Keratinocyte (primary cell): ENCODE measurements at regions not wholly inside any gene's neighbourhood (a gene's known extent, or its start where the extent isn't known, plus 50 kb on each side); places are given as distances from the start of the nearest gene placed in this dataset.

Experiments
- DNase-seq: peaks from one replicate; pipeline ENCODE4 v3.0.0-alpha.2; 2011; ENCODE audit warnings: low read depth, missing footprints, low spot score
- FAIRE-seq: peaks from 2 replicates; lab custom pipeline; 2011; peaks lifted over from hg19 to GRCh38; lab: Jason Lieb, UNC
- H2AFZ ChIP-seq: 2 replicates; pipeline ENCODE4 v1.6.0; 2012; ENCODE audit warnings: low read length, control low read depth, inconsistent platforms; ENCODE audit not compliant: control insufficient read depth
- H3K27ac ChIP-seq: 2 replicates; pipeline ENCODE4 v1.5.1; 2011; ENCODE audit warnings: low read length; ENCODE audit not compliant: control insufficient read depth, insufficient read depth
- H3K27me3 ChIP-seq: 3 replicates; pipeline ENCODE4 v1.6.0; 2011; ENCODE audit warnings: low read length; ENCODE audit not compliant: control insufficient read depth, insufficient read depth; ENCODE audit errors: extremely low read depth
- H3K36me3 ChIP-seq, 2 experiments: 2 replicates in 1 of 2; 3 replicates in 1 of 2; pipeline ENCODE4 v1.5.1; 2011; ENCODE audit warnings: low read length in 2 of 2, mild to moderate bottlenecking in 1 of 2; ENCODE audit not compliant: control insufficient read depth in 2 of 2, insufficient read depth in 2 of 2; ENCODE audit errors: extremely low read depth in 1 of 2
- H3K4me1 ChIP-seq: 3 replicates; pipeline ENCODE4 v1.5.1; 2011; ENCODE audit warnings: low read length; ENCODE audit not compliant: control insufficient read depth, insufficient read depth; ENCODE audit errors: extremely low read depth
- H3K4me2 ChIP-seq: 3 replicates; pipeline ENCODE4 v1.6.0; 2011; ENCODE audit warnings: low read depth, low read length; ENCODE audit not compliant: control insufficient read depth, insufficient read depth; ENCODE audit errors: extremely low read depth
- H3K4me3 ChIP-seq, 3 experiments: fragments of 200-600 bp in 1 of 3; sonication (generic) in 1 of 3; 2 replicates in 2 of 3; 3 replicates in 1 of 3; pipeline ENCODE4 v1.5.1; 2011 to 2016; ENCODE audit warnings: low read length in 3 of 3, mild to moderate bottlenecking in 3 of 3, control low read depth in 2 of 3, inconsistent platforms in 1 of 3, low read depth in 1 of 3, mixed read lengths in 1 of 3, mixed run types in 1 of 3, moderate library complexity in 1 of 3; ENCODE audit not compliant: control insufficient read depth in 2 of 3, insufficient read depth in 2 of 3; ENCODE audit errors: extremely low read depth in 1 of 3
- H3K79me2 ChIP-seq: 2 replicates; pipeline ENCODE4 v1.6.0; 2012; ENCODE audit warnings: low read length; ENCODE audit not compliant: control insufficient read depth, insufficient read depth
- H3K9ac ChIP-seq: 3 replicates; pipeline ENCODE4 v1.6.0; 2011; ENCODE audit warnings: low read length; ENCODE audit not compliant: control insufficient read depth, insufficient read depth; ENCODE audit errors: extremely low read depth
- H3K9me1 ChIP-seq: 3 replicates; pipeline ENCODE4 v1.6.0; 2011; ENCODE audit warnings: low read length; ENCODE audit not compliant: control insufficient read depth, insufficient read depth; ENCODE audit errors: extremely low read depth
- H3K9me3 ChIP-seq: 2 replicates; pipeline ENCODE4 v1.5.1; 2012; ENCODE audit warnings: low read depth, low read length; ENCODE audit not compliant: control insufficient read depth
- H4K20me1 ChIP-seq: 3 replicates; pipeline ENCODE4 v1.6.0; 2011; ENCODE audit warnings: low read length; ENCODE audit not compliant: control insufficient read depth, insufficient read depth; ENCODE audit errors: extremely low read depth
- CTCF ChIP-seq, 3 experiments: IDR thresholded peaks in 1 of 3; conservative IDR thresholded peaks in 1 of 3; optimal IDR thresholded peaks in 1 of 3; 2 replicates in 2 of 3; 3 replicates in 1 of 3; pipeline versions ENCODE3 to v1.5.1; 2011; ENCODE audit warnings: low read length in 3 of 3, mild to moderate bottlenecking in 3 of 3, moderate library complexity in 2 of 3, control low read depth in 1 of 3, inconsistent platforms in 1 of 3; ENCODE audit not compliant: insufficient read depth in 2 of 3; ENCODE audit errors: extremely low read depth in 1 of 3
- EZH2 ChIP-seq: IDR thresholded peaks from one replicate; pipeline ENCODE4 v1.6.1; 2012; ENCODE audit warnings: inconsistent platforms, mild to moderate bottlenecking, low read length, moderate library complexity
- dilution Hi-C: fragments of 300-500 bp; cut with MboI; formaldehyde crosslinking; loops from one replicate; pipeline ENCODE4 v1.7.0; 2020; ENCODE audit warnings: low sequenced_read_pairs; ENCODE audit not compliant: extremely low pct_ligation_motif_present

GRCh38 chr11:70842256-70842655 is 410.1 kb downstream of the SHANK2 start:
- H3K4me1 ChIP-seq: no peaks in the 10 kb centered on the region
- FAIRE-seq: no peak

GRCh38 chr11:70842701-70843100 is 409.7 kb downstream of the SHANK2 start:
- DNase-seq (no peak), FAIRE-seq (no peak)
- dilution Hi-C loops: no loop called here
- no peaks in the 10 kb centered on the region for H3K36me3 ChIP-seq
- no peak overlapping the region for H2AFZ ChIP-seq
- H3K79me2 ChIP-seq: no peaks in the 10 kb centered on the region
- H3K9ac ChIP-seq: no peak overlapping the region
- no peaks in the 10 kb centered on the region for H3K4me1 ChIP-seq
- no peak overlapping the region for H3K4me3 ChIP-seq
- no peaks in the 10 kb centered on the region for H3K9me1 ChIP-seq
- H3K27me3 ChIP-seq: no peaks in the 10 kb centered on the region
- H3K27ac ChIP-seq: no peak overlapping the region
- no peak overlapping the region for H3K4me2 ChIP-seq
- H4K20me1 ChIP-seq: no peaks in the 10 kb centered on the region
- TF ChIP-seq EZH2 (no peak), CTCF (optimal IDR thresholded peaks at IDR 0.05 in 1 of 3, IDR thresholded peaks at IDR 0.05 in 1 of 3, conservative IDR thresholded peaks at IDR 0.05 in 1 of 3; ENCODE audit: extremely low read depth in 1 of 3, insufficient read depth in 2 of 3, low read length in 3 of 3) (no peak)
- peaks cover 14% of the 10 kb centered on the region for H3K9me3 ChIP-seq

More at GRCh38 chr11:70842256-70842655, 410.1 kb downstream of the SHANK2 start:
- Histone ChIP-seq H3K79me2 (no peaks in the 10 kb centered on the region), H2AFZ (no peak overlapping the region), H3K9ac (no peak overlapping the region), H3K9me3 (peaks cover 12% of the 10 kb centered on the region), H3K27ac (no peak overlapping the region), H3K9me1 (no peaks in the 10 kb centered on the region), H3K27me3 (no peaks in the 10 kb centered on the region), H3K4me3 (no peak overlapping the region), H4K20me1 (no peaks in the 10 kb centered on the region), H3K4me2 (no peak overlapping the region), H3K36me3 (no peaks in the 10 kb centered on the region)
- no peak for DNase-seq
- dilution Hi-C loops: no loop called here
- no peak for TF ChIP-seq CTCF (optimal IDR thresholded peaks at IDR 0.05 in 1 of 3, IDR thresholded peaks at IDR 0.05 in 1 of 3, conservative IDR thresholded peaks at IDR 0.05 in 1 of 3; ENCODE audit: extremely low read depth in 1 of 3, insufficient read depth in 2 of 3, low read length in 3 of 3)
